ENCODE measurements at regions not wholly inside any gene's neighbourhood (a gene's known extent, or its start where the extent isn't known, plus 50 kb on each side); places are given as distances from the start of the nearest gene placed in this dataset.

DNA sequence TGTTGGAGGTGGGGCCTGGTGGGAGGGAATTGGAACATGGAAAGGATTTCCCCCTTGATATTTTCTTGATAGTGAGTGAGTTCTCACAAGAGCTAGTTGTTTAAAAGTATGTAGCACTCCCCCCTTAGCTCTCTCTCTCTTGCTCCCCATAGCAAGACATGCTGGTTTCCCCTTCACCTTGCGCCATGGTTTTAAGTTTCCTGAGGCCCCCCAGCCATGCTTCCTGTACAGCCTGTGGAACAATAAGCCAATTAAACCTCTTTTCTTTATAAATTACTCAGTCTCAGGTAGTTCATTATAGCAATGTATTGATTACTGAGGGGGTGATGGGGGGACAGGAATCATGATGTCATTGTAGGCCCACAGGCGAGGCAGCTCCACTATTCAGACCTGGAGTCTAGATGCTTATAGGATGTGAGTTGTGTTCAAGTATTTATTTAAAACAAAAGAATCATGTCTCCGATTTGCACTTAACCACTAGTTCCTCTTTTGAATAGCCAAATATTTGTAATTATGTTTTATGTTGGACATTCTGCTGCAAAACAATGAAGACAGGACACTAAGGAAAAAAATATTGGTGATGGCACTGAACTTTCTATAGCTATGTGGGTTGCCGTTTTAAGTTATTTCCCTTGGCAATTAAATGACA is 156.6 kb downstream of the TMEM38B start:
- TF ChIP-seq, protein P1, sequence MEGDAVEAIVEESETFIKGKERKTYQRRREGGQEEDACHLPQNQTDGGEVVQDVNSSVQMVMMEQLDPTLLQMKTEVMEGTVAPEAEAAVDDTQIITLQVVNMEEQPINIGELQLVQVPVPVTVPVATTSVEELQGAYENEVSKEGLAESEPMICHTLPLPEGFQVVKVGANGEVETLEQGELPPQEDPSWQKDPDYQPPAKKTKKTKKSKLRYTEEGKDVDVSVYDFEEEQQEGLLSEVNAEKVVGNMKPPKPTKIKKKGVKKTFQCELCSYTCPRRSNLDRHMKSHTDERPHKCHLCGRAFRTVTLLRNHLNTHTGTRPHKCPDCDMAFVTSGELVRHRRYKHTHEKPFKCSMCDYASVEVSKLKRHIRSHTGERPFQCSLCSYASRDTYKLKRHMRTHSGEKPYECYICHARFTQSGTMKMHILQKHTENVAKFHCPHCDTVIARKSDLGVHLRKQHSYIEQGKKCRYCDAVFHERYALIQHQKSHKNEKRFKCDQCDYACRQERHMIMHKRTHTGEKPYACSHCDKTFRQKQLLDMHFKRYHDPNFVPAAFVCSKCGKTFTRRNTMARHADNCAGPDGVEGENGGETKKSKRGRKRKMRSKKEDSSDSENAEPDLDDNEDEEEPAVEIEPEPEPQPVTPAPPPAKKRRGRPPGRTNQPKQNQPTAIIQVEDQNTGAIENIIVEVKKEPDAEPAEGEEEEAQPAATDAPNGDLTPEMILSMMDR (IDR thresholded peaks at IDR 0.05; ENCODE audit: low read depth, low read length, missing input control), result no peak
- TF ChIP-seq YY1 (IDR thresholded peaks at IDR 0.05), result no peak

Data from liver (tissue), 2 donors.